GM06990 (cell line): ENCODE measurements at regions not wholly inside any gene's neighbourhood (a gene's known extent, or its start where the extent isn't known, plus 50 kb on each side); places are given as distances from the start of the nearest gene placed in this dataset.

Experiments
- DNase-seq: peaks from one replicate; pipeline ENCODE4 v3.0.0-alpha.2; 2011; ENCODE audit not compliant: insufficient read length; ENCODE audit errors: extremely low read depth
- H3K27me3 ChIP-seq: replicated peaks from 2 replicates; pipeline ENCODE4 v1.6.0; 2011; ENCODE audit warnings: low read length; ENCODE audit not compliant: control insufficient read depth, insufficient read depth
- H3K36me3 ChIP-seq: 2 replicates; pipeline ENCODE4 v1.5.1; 2011; ENCODE audit warnings: low read length; ENCODE audit not compliant: control insufficient read depth, insufficient read depth
- H3K4me3 ChIP-seq: replicated peaks from 2 replicates; pipeline ENCODE4 v1.5.1; 2011; ENCODE audit warnings: low read depth, mild to moderate bottlenecking, control low read depth, low read length
- CTCF ChIP-seq: IDR thresholded peaks from 2 replicates; pipeline ENCODE4 v1.5.1; 2011; ENCODE audit warnings: low read length, control low read depth, mild to moderate bottlenecking, inconsistent platforms; ENCODE audit not compliant: insufficient read depth, poor library complexity, severe bottlenecking

DNA sequence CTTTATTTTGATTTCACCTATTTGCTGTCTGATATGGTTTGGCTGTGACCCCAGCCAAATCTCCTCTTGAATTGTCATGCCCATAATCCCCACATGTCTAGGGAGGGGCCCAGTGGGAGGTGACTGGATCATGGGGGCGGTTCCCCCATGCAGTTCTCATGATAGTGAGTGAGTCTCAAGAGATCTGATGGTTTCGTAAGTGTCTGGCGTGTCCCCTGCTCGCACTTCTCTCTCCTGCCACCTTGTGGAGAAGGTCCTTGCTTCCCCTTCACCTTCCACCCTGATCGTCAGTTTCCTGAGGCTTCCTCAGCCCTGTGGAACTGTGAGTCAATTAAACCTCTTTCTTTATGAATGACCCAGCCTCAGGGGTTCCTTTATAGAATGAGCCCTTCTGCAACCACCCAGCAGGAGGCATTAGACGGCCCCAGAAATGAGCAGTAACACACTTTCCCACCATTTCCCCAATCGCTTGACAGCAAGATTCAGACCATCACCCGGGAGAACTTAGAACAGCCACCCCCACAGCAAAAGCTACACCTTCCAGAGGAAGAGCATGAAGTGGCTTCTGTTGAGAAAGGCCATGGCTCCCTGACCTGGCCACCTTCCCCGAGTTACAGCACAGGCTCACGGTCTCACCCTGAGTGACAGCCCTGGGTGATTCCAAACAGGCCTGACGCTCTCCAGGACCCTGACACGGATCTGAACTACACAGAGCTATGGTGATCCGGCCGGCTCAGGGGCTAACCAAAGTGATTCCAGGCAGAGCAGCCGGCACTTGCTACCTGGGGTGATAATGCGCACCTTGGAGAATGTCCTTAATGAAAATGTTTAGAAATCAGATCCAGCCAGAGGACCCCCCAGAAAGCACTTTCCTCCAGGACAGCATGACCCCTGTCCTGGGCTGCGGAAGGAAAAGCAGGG lies 131.2 kb upstream of the CDH4 start:
- H3K36me3 ChIP-seq: no peaks in the 10 kb centered on the region
- no peaks in the 10 kb centered on the region for H3K27me3 ChIP-seq
- no peak for TF ChIP-seq CTCF
- DNase-seq: no peak
- no peak overlapping the region for H3K4me3 ChIP-seq

- no peaks in the 10 kb centered on the region for H3K27me3 ChIP-seq
- TF ChIP-seq CTCF: no peak
- no peaks in the 10 kb centered on the region for H3K36me3 ChIP-seq
- no peak for DNase-seq
- H3K4me3 ChIP-seq: no peak overlapping the region
Observed at GRCh38 chr20:61121661-61122060, 130.4 kb upstream of the CDH4 start.

GRCh38 chr20:61123286-61123685 lies 128.8 kb upstream of the CDH4 start:
- no peak for TF ChIP-seq CTCF
- Histone ChIP-seq H3K36me3 (no peaks in the 10 kb centered on the region), H3K27me3 (no peaks in the 10 kb centered on the region), H3K4me3 (no peak overlapping the region)
- DNase-seq: no peak

DNA sequence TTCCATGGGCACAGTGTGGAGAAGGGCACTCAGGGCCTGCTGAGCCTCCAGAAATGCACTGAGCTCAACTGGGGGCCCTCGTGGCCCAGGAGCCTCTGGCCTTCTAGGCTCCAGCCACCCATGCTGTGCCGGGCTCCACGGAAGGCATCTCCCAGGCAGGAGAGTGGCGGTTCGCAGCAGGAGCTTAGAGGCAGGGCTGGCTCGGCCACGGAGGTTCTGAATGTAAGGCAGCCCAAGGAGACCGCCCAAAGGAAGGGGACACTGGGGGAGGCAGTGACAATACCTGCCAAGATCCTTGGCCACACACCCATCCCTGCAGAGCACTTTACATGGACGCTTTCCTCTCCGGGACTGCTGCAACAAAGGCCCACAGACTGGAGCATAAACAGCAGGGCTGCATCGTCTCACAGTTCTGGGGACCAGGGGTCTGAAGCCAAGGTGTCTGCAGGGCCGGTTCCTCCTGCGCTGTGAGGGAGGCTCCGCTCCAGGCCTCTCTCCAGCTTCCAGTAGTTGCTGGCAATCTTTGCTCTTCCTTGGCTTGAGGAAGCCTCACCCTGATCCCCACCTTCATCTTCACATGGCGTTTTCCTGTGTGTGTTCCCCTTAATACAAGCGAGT lies 128.2 kb upstream of the CDH4 start:
- no peaks in the 10 kb centered on the region for H3K36me3 ChIP-seq
- no peak overlapping the region for H3K4me3 ChIP-seq
- H3K27me3 ChIP-seq: no peaks in the 10 kb centered on the region
- TF ChIP-seq CTCF: no peak
- no peak for DNase-seq

GRCh38 chr20:61125076-61125475 lies 127.0 kb upstream of the CDH4 start:
- no peak for DNase-seq
- Histone ChIP-seq H3K27me3 (no peaks in the 10 kb centered on the region), H3K36me3 (no peaks in the 10 kb centered on the region), H3K4me3 (no peak overlapping the region)
- TF ChIP-seq CTCF: no peak
